ENCODE measurements at regions not wholly inside any gene's neighbourhood (a gene's known extent, or its start where the extent isn't known, plus 50 kb on each side); places are given as distances from the start of the nearest gene placed in this dataset.

GRCh38 chr6:78379982-78380381, 487.4 kb upstream of the IRAK1BP1 start:
- Histone ChIP-seq H3K4me3 (replicated peaks in 1 of 3; ENCODE audit: insufficient read depth in 1 of 3, low read depth in 2 of 3, low read length in 3 of 3) (no peak overlapping the region), H3K36me3 (replicated peaks in 1 of 2; ENCODE audit: control insufficient read depth in 1 of 2, insufficient read depth in 2 of 2, low read length in 2 of 2) (no peaks in the 10 kb centered on the region), H2AFZ (ENCODE audit: low read length) (no peak overlapping the region), H3K27ac (ENCODE audit: extremely low read length, insufficient read depth, low read length) (no peak overlapping the region), H3K79me2 (ENCODE audit: insufficient read depth, low read length) (no peaks in the 10 kb centered on the region), H3K9me3 (ENCODE audit: low read length) (peaks cover 88% of the 10 kb centered on the region), H4K20me1 (ENCODE audit: insufficient read depth, low read length) (no peaks in the 10 kb centered on the region), H3K4me1 (ENCODE audit: insufficient read depth, low read length) (no peaks in the 10 kb centered on the region), H3K27me3 (ENCODE audit: control insufficient read depth in 1 of 2, insufficient read depth in 2 of 2, low read length in 2 of 2) (no peaks in the 10 kb centered on the region), H3K4me2 (ENCODE audit: low read depth, low read length) (no peak overlapping the region), H3K9ac (ENCODE audit: insufficient read depth, low read depth, low read length) (no peak overlapping the region)
- no peak for TF ChIP-seq ZNF644 (CRISPR knock-in tag; IDR thresholded peaks at IDR 0.05; ENCODE audit: low read depth)
- TF ChIP-seq TCF12 (IDR thresholded peaks at IDR 0.05): no peak
- TF ChIP-seq TCF12 (CRISPR knock-in tag; IDR thresholded peaks at IDR 0.05): no peak
- TF ChIP-seq PAF1 (CRISPR knock-in tag; IDR thresholded peaks at IDR 0.05): no peak
- no peak for TF ChIP-seq ZNF780A (CRISPR knock-in tag; IDR thresholded peaks at IDR 0.05)
- FAIRE-seq (no peak), ATAC-seq (no peak), DNase-seq (ENCODE audit: low spot score) (no peak)
- POLR2A ChIA-PET: no interaction called here
- CTCF ChIA-PET (ENCODE audit: low intra/inter-chr PET ratio, low total read pairs): no interaction called here
- in situ Hi-C loops (cut with HindIII; ENCODE audit: extremely low pct_ligation_motif_present, low pct_unique_long_range_greater_than_20kb) (no loop called here), intact Hi-C loops (cut with micrococcal nuclease; ENCODE audit: unreplicated experiment) (no loop called here)
- no TSS peak for BruUV-seq (replicated peaks)

- DNase-seq (ENCODE audit: low spot score): no peak
- no TSS peak for BruUV-seq (replicated peaks)
- Histone ChIP-seq H3K4me1 (ENCODE audit: insufficient read depth, low read length) (no peaks in the 10 kb centered on the region), H3K36me3 (replicated peaks in 1 of 2; ENCODE audit: control insufficient read depth in 1 of 2, insufficient read depth in 2 of 2, low read length in 2 of 2) (no peaks in the 10 kb centered on the region), H2AFZ (ENCODE audit: low read length) (no peak overlapping the region), H3K27me3 (ENCODE audit: control insufficient read depth in 1 of 2, insufficient read depth in 2 of 2, low read length in 2 of 2) (no peaks in the 10 kb centered on the region), H3K27ac (ENCODE audit: extremely low read length, insufficient read depth, low read length) (no peak overlapping the region), H3K9ac (ENCODE audit: insufficient read depth, low read depth, low read length) (no peak overlapping the region), H4K20me1 (ENCODE audit: insufficient read depth, low read length) (no peaks in the 10 kb centered on the region), H3K79me2 (ENCODE audit: insufficient read depth, low read length) (no peaks in the 10 kb centered on the region), H3K9me3 (ENCODE audit: low read length) (peaks cover 88% of the 10 kb centered on the region), H3K4me3 (replicated peaks in 1 of 3; ENCODE audit: insufficient read depth in 1 of 3, low read depth in 2 of 3, low read length in 3 of 3) (no peak overlapping the region), H3K4me2 (ENCODE audit: low read depth, low read length) (no peak overlapping the region)
- TF ChIP-seq HIC2 (CRISPR knock-in tag; IDR thresholded peaks at IDR 0.05; ENCODE audit: low read depth) (no peak), KMT2A (CRISPR knock-in tag; IDR thresholded peaks at IDR 0.05) (no peak), CEBPZ (IDR thresholded peaks at IDR 0.05; ENCODE audit: low read length) (no peak)
- POLR2A ChIA-PET: no interaction called here
- intact Hi-C loops (cut with micrococcal nuclease; ENCODE audit: unreplicated experiment): no loop called here
- FAIRE-seq: no peak
- no peak for ATAC-seq
- in situ Hi-C loops (cut with HindIII; ENCODE audit: extremely low pct_ligation_motif_present, low pct_unique_long_range_greater_than_20kb): no loop called here
- CTCF ChIA-PET (ENCODE audit: low intra/inter-chr PET ratio, low total read pairs): no interaction called here
- WGBS (ENCODE audit: low lambda C conversion rate): 3% methylated on average over 2 of the region's 2 CpGs
Measured at GRCh38 chr6:78380541-78380940, 486.8 kb upstream of the IRAK1BP1 start.
